GM12878 (cell line): ENCODE measurements at regions not wholly inside any gene's neighbourhood (a gene's known extent, or its start where the extent isn't known, plus 50 kb on each side); places are given as distances from the start of the nearest gene placed in this dataset.

Experiments
- BHLHE40 ChIP-seq, 2 experiments: fragments of 450-650 bp in 1 of 2; IDR thresholded peaks; 2 replicates each; pipeline ENCODE4 v1.6.1; 2011 to 2017; ENCODE audit warnings: low read depth in 2 of 2, borderline replicate concordance in 1 of 2, improper control_type of control experiment in 1 of 2, low read length in 1 of 2, mild to moderate bottlenecking in 1 of 2
- CHD2 ChIP-seq: IDR thresholded peaks from 2 replicates; pipeline ENCODE4 v1.6.1; 2011; ENCODE audit warnings: low read depth, low read length, improper control_type of control experiment, borderline replicate concordance
- CREB1 ChIP-seq: IDR thresholded peaks from 2 replicates; pipeline ENCODE4 v1.6.1; 2012; ENCODE audit warnings: low read depth, mild to moderate bottlenecking, inconsistent platforms
- EZH2 ChIP-seq: IDR thresholded peaks from 2 replicates; pipeline ENCODE4 v1.6.1; 2012; ENCODE audit warnings: low read depth, mild to moderate bottlenecking, control low read depth, inconsistent platforms, low read length, borderline replicate concordance; ENCODE audit not compliant: control insufficient read depth
- FOS ChIP-seq: IDR thresholded peaks from 3 replicates; pipeline ENCODE4 v1.6.1; 2011; ENCODE audit warnings: borderline replicate concordance; ENCODE audit not compliant: insufficient read length; ENCODE audit errors: extremely low read depth
- TAF1 ChIP-seq: IDR thresholded peaks from 2 replicates; pipeline ENCODE4 v1.6.1; 2011; ENCODE audit warnings: mild to moderate bottlenecking, low read depth, low read length, borderline replicate concordance
- YY1 ChIP-seq: IDR thresholded peaks from 2 replicates; pipeline ENCODE4 v1.6.1; 2011; ENCODE audit warnings: low read depth, mild to moderate bottlenecking, low read length
- ZNF384 ChIP-seq: IDR thresholded peaks from 2 replicates; pipeline ENCODE4 v1.6.1; 2012; ENCODE audit warnings: low read depth, mild to moderate bottlenecking, low read length, improper control_type of control experiment, borderline replicate concordance
- TF ChIP-seq, protein P1 (sequence below), 3 experiments: IDR thresholded peaks in 2 of 3; conservative IDR thresholded peaks in 1 of 3; 2 replicates each; pipeline ENCODE4 v1.5.1; 2011; ENCODE audit warnings: low read depth in 3 of 3, low read length in 3 of 3, mild to moderate bottlenecking in 3 of 3, control low read depth in 2 of 3, moderate library complexity in 2 of 3, inconsistent platforms in 1 of 3, mixed read lengths in 1 of 3; ENCODE audit not compliant: control insufficient read depth in 2 of 3, insufficient read depth in 1 of 3; ENCODE audit errors: extremely low read depth in 1 of 3

DNA sequence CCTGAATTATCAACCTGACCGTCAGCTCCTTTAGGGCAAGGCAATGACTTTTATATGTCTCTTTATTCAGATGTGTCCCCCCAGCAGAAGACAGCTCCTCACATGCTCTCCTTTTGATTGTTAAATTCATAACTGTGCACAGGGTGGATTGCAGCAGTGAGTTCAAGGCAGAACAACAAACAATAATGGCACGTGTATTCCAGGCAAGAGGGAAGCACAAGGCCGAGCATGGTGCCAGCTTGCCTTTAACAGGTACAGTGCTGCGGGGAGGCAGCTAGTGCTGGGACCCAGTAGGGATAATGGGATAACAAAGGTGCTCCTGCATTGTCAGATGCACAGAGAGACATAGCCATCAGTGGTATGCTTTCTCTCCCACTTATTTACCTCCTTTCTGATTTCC is 248.4 kb downstream of the RHOU start:
- TF ChIP-seq CREB1 (no peak), YY1 (no peak), TAF1 (no peak), ZNF384 (no peak), BHLHE40 (IDR thresholded peaks at IDR 0.05; ENCODE audit: borderline replicate concordance in 1 of 2, low read depth in 2 of 2, low read length in 1 of 2) (no peak), CHD2 (no peak), EZH2 (no peak), FOS (no peak)
- TF ChIP-seq, protein P1, sequence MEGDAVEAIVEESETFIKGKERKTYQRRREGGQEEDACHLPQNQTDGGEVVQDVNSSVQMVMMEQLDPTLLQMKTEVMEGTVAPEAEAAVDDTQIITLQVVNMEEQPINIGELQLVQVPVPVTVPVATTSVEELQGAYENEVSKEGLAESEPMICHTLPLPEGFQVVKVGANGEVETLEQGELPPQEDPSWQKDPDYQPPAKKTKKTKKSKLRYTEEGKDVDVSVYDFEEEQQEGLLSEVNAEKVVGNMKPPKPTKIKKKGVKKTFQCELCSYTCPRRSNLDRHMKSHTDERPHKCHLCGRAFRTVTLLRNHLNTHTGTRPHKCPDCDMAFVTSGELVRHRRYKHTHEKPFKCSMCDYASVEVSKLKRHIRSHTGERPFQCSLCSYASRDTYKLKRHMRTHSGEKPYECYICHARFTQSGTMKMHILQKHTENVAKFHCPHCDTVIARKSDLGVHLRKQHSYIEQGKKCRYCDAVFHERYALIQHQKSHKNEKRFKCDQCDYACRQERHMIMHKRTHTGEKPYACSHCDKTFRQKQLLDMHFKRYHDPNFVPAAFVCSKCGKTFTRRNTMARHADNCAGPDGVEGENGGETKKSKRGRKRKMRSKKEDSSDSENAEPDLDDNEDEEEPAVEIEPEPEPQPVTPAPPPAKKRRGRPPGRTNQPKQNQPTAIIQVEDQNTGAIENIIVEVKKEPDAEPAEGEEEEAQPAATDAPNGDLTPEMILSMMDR (IDR thresholded peaks at IDR 0.05 in 2 of 3, conservative IDR thresholded peaks at IDR 0.05 in 1 of 3; ENCODE audit: control insufficient read depth in 2 of 3, extremely low read depth in 1 of 3, insufficient read depth in 1 of 3, low read depth in 3 of 3, low read length in 3 of 3): no peak
